Central memory CD8-positive, alpha-beta T cell (primary cell): ENCODE measurements at regions not wholly inside any gene's neighbourhood (a gene's known extent, or its start where the extent isn't known, plus 50 kb on each side); places are given as distances from the start of the nearest gene placed in this dataset.
"Not testable (repeated sequence)": the region's sequence is repeated elsewhere in the genome, so short reads cannot be mapped to it uniquely, and the experiment has no call there.

ENCODE experiments used
- ATAC-seq: fragments of 150-1000 bp; cut with Tn5 transposase; replicated peaks from 2 replicates; pipeline ENCODE4 v1.10.0; 2022; ENCODE audit warnings: mild to moderate bottlenecking, moderate FRiP score, moderate number of reproducible peaks; ENCODE audit not compliant: poor library complexity, severe bottlenecking; ENCODE audit errors: extremely low read depth
- DNase-seq, 2 donors: peaks; one replicate each; pipeline ENCODE4 v3.0.0; 2021; ENCODE audit warnings: low spot score in 2 of 2
- H3K27ac Mint-ChIP-seq: one replicate; pipeline ENCODE4 v1.8.0; 2022; ENCODE audit warnings: low read depth, mild to moderate bottlenecking, moderate library complexity, mixed read lengths
- H3K27me3 Mint-ChIP-seq: one replicate; pipeline ENCODE4 v1.8.0; 2022; ENCODE audit warnings: mixed read lengths
- H3K36me3 Mint-ChIP-seq: one replicate; pipeline ENCODE4 v1.8.0; 2022; ENCODE audit warnings: mild to moderate bottlenecking, moderate library complexity, mixed read lengths; ENCODE audit not compliant: insufficient read depth
- H3K4me1 Mint-ChIP-seq: one replicate; pipeline ENCODE4 v1.8.0; 2022; ENCODE audit warnings: mixed read lengths
- H3K4me3 Mint-ChIP-seq: one replicate; pipeline ENCODE4 v1.8.0; 2022; ENCODE audit warnings: mild to moderate bottlenecking, moderate library complexity, mixed read lengths
- H3K9me3 Mint-ChIP-seq: one replicate; pipeline ENCODE4 v1.8.0; 2022; ENCODE audit warnings: mixed read lengths

- DNase-seq, result no peak
- Mint-ChIP-seq H3K4me3 (no peak overlapping the region), H3K4me1 (peaks cover 23% of the 10 kb centered on the region), H3K27ac (no peak overlapping the region), H3K36me3 (peaks cover 2% of the 10 kb centered on the region), H3K27me3 (no peaks in the 10 kb centered on the region), H3K9me3 (no peaks in the 10 kb centered on the region)
- ATAC-seq, result no peak
Measured at GRCh38 chr6:163710532-163711470, 296.3 kb downstream of the QKI start.

DNA sequence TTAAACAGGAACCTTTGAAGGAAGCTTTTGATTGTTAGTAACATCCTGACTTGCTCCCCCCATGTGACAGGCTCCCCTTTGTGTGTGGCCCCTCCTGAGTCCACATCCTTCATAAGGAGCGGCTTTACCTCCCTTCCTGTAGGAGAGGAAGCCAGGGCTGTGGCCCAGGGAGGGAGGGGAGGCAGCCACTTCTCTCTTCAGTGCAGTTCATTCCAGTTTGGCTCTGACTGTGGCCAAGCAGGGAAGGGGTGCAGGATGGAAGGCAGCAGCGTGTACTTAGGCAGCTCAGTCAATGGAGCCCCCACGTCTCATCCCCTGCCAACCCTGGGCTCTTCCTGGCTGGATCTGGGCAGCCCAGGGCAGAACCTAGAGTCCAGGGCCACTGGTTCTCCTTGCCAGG is 295.2 kb downstream of the QKI start:
- H3K4me3 Mint-ChIP-seq, result no peak overlapping the region
- H3K36me3 Mint-ChIP-seq, result peaks cover 2% of the 10 kb centered on the region
- peaks cover 23% of the 10 kb centered on the region for H3K4me1 Mint-ChIP-seq
- no peak overlapping the region for H3K27ac Mint-ChIP-seq
- DNase-seq (no peak), ATAC-seq (no peak)
- H3K9me3 Mint-ChIP-seq, result no peaks in the 10 kb centered on the region
- no peaks in the 10 kb centered on the region for H3K27me3 Mint-ChIP-seq

DNA sequence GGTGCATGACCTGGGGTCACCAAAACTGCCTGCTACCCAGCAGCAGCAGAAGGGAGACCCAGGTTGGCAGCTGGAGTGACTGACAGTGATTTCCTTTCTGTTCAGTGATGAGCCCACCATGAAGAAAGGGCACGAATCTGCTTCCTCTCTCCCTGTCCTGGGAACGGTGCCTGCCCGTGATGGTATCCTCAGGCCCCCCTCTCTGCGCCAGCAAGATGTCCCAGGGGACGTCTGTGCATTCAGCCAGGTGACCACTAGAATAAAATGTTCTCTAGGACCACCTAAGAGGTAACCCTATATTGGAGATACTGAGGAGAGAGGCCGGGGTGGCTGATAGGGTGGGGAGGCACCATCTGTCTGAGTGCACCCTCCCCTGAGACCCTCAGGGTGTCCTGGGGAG is 294.7 kb downstream of the QKI start:
- no peak overlapping the region for H3K4me3 Mint-ChIP-seq
- H3K9me3 Mint-ChIP-seq, result no peaks in the 10 kb centered on the region
- H3K36me3 Mint-ChIP-seq, result peaks cover 2% of the 10 kb centered on the region
- DNase-seq (no peak), ATAC-seq (no peak)
- H3K27me3 Mint-ChIP-seq, result no peaks in the 10 kb centered on the region
- peaks cover 23% of the 10 kb centered on the region for H3K4me1 Mint-ChIP-seq
- H3K27ac Mint-ChIP-seq, result no peak overlapping the region

GRCh38 chr6:163708466-163708865 is 293.9 kb downstream of the QKI start:
- Mint-ChIP-seq H3K27me3 (no peaks in the 10 kb centered on the region), H3K4me1 (peaks cover 23% of the 10 kb centered on the region), H3K27ac (no peak overlapping the region), H3K9me3 (no peaks in the 10 kb centered on the region), H3K36me3 (peaks cover 2% of the 10 kb centered on the region), H3K4me3 (peak overlapping the region; percentile 41)
- ATAC-seq, result no peak
- DNase-seq, result no peak

DNA sequence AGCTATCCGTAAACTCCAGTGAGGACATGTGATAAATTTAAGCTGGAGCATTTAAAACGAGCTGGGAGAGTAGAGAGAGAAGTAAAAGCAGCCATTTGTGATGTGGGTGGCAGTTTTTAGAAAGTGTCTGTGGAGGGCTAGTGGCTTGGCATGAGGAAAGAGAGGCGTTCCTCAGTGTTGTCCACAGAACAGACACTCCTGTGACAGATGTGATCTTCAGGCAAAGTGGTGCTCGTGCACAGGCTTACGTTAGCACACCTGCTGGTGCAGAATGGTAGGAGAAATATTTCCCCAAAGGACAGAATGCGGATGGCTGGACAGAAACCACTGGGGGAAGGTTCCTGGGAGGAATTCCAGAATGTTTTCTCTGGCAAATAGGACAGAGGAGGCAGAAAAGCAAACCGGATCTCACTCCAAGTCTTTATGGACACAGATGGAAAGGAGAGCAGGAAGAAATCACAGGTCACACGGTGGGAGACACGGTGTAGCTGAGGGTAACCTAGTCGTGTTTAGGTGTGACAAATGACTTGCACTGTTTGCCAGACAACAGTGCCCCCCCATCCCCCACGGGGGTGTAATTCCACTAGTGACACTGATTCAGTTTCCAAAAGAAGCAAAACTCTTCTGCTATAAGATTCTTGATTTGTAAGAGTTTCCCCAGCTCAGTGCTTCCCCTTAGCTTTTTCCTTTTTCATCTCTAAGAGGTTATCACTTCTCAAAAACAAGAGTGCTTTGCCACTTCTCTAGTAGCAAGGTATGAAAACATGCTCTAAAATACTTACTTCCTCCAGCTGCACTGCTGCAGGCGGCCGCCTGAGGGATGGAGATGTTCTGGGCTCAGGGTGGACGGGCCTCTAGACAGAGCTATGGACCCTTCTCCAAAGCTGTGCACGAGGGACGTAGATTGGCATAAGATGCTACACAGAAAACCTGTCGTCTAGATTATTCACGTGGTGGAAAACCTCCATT is 293.2 kb downstream of the QKI start:
- Mint-ChIP-seq H3K36me3 (peaks cover 2% of the 10 kb centered on the region), H3K4me3 (peak overlapping the region; percentile 41), H3K9me3 (no peaks in the 10 kb centered on the region), H3K4me1 (peaks cover 23% of the 10 kb centered on the region), H3K27me3 (no peaks in the 10 kb centered on the region), H3K27ac (peak overlapping the region; percentile 27)
- ATAC-seq (peak; percentile 54), DNase-seq (no peak)

- ATAC-seq, result no peak
- H3K4me1 Mint-ChIP-seq, result peaks cover 23% of the 10 kb centered on the region
- no peaks in the 10 kb centered on the region for H3K27me3 Mint-ChIP-seq
- no peak overlapping the region for H3K27ac Mint-ChIP-seq
- DNase-seq, result no peak
- H3K4me3 Mint-ChIP-seq, result no peak overlapping the region
- no peaks in the 10 kb centered on the region for H3K36me3 Mint-ChIP-seq
- H3K9me3 Mint-ChIP-seq, result no peaks in the 10 kb centered on the region
Measured at GRCh38 chr6:163706500-163707087, 292.1 kb downstream of the QKI start.

DNA sequence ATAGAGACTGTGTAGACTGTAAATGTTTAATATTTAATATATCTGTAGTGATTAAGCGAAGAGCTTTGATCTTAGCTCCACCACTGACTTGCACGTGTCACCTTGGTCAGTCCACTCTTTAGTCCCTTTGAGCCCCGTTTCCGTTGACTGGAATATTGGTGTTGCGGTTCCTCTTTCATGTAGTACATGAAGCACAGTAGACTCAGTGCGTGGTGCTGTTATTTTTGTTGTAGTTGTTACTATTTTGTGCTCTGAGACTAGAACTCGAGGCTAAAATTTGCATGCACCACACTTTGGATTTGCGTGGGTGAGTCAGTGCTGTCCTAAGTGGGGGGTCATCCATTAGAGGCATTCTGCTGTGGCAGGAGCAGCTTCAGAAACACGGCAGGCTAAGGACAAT is 291.4 kb downstream of the QKI start:
- ATAC-seq (no peak), DNase-seq (no peak)
- Mint-ChIP-seq H3K27me3 (no peaks in the 10 kb centered on the region), H3K4me1 (peaks cover 17% of the 10 kb centered on the region), H3K9me3 (no peaks in the 10 kb centered on the region), H3K27ac (no peak overlapping the region), H3K36me3 (no peaks in the 10 kb centered on the region), H3K4me3 (no peak overlapping the region)

DNA sequence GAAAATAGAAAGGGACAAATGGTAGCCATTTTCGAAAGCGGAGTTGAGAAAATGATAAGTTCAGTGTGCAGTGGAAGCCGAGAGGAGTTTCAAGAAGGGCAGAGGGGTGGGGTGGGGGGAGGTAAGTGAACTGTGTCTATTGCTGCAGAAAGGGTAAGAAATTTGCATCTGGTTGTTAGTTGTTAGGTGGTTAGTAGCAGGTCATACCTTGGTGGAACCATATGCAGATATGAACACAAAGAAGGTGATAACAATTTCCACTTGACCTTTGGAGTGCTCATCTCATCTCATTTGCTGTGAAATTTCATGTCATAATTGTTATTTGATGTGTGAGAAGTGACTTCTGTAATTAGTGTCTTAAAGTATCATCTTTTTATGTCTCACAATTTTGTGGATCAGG is 288.2 kb downstream of the QKI start:
- Mint-ChIP-seq H3K27ac (no peak overlapping the region), H3K36me3 (no peaks in the 10 kb centered on the region), H3K27me3 (peaks cover 21% of the 10 kb centered on the region), H3K4me3 (no peak overlapping the region), H3K9me3 (no peaks in the 10 kb centered on the region), H3K4me1 (peaks cover 8% of the 10 kb centered on the region)
- DNase-seq (no peak), ATAC-seq (no peak)

- no peaks in the 10 kb centered on the region for H3K9me3 Mint-ChIP-seq
- H3K27me3 Mint-ChIP-seq, result peaks cover 31% of the 10 kb centered on the region
- H3K4me1 Mint-ChIP-seq, result no peaks in the 10 kb centered on the region
- ATAC-seq, result no peak
- no peak for DNase-seq
- no peak overlapping the region for H3K4me3 Mint-ChIP-seq
- no peak overlapping the region for H3K27ac Mint-ChIP-seq
- H3K36me3 Mint-ChIP-seq, result no peaks in the 10 kb centered on the region
Measured at GRCh38 chr6:163701762-163702161, 287.2 kb downstream of the QKI start.

- ATAC-seq (no peak), DNase-seq (no peak)
- Mint-ChIP-seq H3K4me1 (peaks cover 6% of the 10 kb centered on the region), H3K36me3 (no peaks in the 10 kb centered on the region), H3K4me3 (no peak overlapping the region), H3K27me3 (peaks cover 57% of the 10 kb centered on the region), H3K27ac (no peak overlapping the region), H3K9me3 (no peaks in the 10 kb centered on the region)
Measured at GRCh38 chr6:163698086-163698485, 283.6 kb downstream of the QKI start.

- H3K36me3 Mint-ChIP-seq, H3K9me3 Mint-ChIP-seq, H3K27ac Mint-ChIP-seq, H3K4me1 Mint-ChIP-seq, H3K4me3 Mint-ChIP-seq, ATAC-seq, DNase-seq: not testable (repeated sequence)
- H3K27me3 Mint-ChIP-seq, result peaks cover 57% of the 10 kb centered on the region
Measured at GRCh38 chr6:163696311-163696710, 281.8 kb downstream of the QKI start.

GRCh38 chr6:163695414-163695864 is 280.9 kb downstream of the QKI start:
- no peak for ATAC-seq
- H3K9me3 Mint-ChIP-seq, result no peaks in the 10 kb centered on the region

More at GRCh38 chr6:163695414-163695864, 280.9 kb downstream of the QKI start:
- no peak for DNase-seq
- H3K27ac Mint-ChIP-seq, result no peak overlapping the region
- H3K4me3 Mint-ChIP-seq, result no peak overlapping the region
- H3K4me1 Mint-ChIP-seq, result peaks cover 6% of the 10 kb centered on the region
- peaks cover 57% of the 10 kb centered on the region for H3K27me3 Mint-ChIP-seq
- H3K36me3 Mint-ChIP-seq, result no peaks in the 10 kb centered on the region
